ENCODE measurements at regions not wholly inside any gene's neighbourhood (a gene's known extent, or its start where the extent isn't known, plus 50 kb on each side); places are given as distances from the start of the nearest gene placed in this dataset.
A peak's percentile ranks its signal among the peaks of the same experiment; 100 is the strongest.

DNA sequence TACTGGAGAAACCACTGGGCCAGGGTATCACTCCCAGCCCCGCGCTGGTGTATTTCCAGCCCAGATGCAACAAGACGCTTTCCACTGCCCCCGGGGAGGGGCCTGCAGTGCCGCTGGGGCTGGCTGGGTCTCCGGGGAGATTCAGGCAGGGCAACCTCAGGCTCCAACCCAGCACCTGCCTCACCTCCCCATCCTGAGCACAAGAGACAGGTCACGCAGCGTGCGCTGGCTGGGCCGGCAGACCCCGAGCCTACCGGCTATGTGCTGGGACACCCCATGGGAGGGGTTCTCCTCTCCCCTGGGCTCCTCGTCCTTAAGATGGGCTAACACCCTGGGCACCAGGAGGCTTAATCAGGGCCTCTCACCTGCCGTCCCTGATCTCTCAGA, 80.9 kb downstream of the RFLNA start:
- DNase-seq (ENCODE audit: low read depth, low spot score): no peak
- intact Hi-C loops (cut with micrococcal nuclease; ENCODE audit: unreplicated experiment): no loop called here
- Histone ChIP-seq H3K4me1 (ENCODE audit: control insufficient read depth, insufficient read depth, low read length) (peaks cover 52% of the 10 kb centered on the region), H3K9me3 (ENCODE audit: control insufficient read depth, insufficient read depth, low read depth, low read length) (no peaks in the 10 kb centered on the region), H3K4me3 (ENCODE audit: low read depth in 2 of 2, low read length in 2 of 2) (no peak overlapping the region), H3K27ac (ENCODE audit: low read length) (no peak overlapping the region), H3K27me3 (ENCODE audit: control insufficient read depth, insufficient read depth, low read length) (no peaks in the 10 kb centered on the region), H3K36me3 (ENCODE audit: control insufficient read depth, insufficient read depth, low read length) (peaks cover 7% of the 10 kb centered on the region)
- in situ Hi-C loops (cut with HindIII; ENCODE audit: low pct_unique_long_range_greater_than_20kb, low sequenced_read_pairs): no loop called here
- ChIA-PET CTCF (no interaction called here), POLR2A (no interaction called here)
- ATAC-seq: no peak
- BruUV-seq (replicated peaks): TSS peak; percentile 31
- TF ChIP-seq, protein P1, sequence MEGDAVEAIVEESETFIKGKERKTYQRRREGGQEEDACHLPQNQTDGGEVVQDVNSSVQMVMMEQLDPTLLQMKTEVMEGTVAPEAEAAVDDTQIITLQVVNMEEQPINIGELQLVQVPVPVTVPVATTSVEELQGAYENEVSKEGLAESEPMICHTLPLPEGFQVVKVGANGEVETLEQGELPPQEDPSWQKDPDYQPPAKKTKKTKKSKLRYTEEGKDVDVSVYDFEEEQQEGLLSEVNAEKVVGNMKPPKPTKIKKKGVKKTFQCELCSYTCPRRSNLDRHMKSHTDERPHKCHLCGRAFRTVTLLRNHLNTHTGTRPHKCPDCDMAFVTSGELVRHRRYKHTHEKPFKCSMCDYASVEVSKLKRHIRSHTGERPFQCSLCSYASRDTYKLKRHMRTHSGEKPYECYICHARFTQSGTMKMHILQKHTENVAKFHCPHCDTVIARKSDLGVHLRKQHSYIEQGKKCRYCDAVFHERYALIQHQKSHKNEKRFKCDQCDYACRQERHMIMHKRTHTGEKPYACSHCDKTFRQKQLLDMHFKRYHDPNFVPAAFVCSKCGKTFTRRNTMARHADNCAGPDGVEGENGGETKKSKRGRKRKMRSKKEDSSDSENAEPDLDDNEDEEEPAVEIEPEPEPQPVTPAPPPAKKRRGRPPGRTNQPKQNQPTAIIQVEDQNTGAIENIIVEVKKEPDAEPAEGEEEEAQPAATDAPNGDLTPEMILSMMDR (IDR thresholded peaks at IDR 0.05): no peak
- TF ChIP-seq POLR2AphosphoS5 (IDR thresholded peaks at IDR 0.05; ENCODE audit: low read depth, low read length) (no peak; the same call in 1 of the 2 replicates), SIN3A (IDR thresholded peaks at IDR 0.05; ENCODE audit: borderline replicate concordance, insufficient read depth, low read depth, low read length) (no peak), TCF7L2 (IDR thresholded peaks at IDR 0.05; ENCODE audit: low read depth, low read length) (no peak)
- TF ChIP-seq, protein P2, sequence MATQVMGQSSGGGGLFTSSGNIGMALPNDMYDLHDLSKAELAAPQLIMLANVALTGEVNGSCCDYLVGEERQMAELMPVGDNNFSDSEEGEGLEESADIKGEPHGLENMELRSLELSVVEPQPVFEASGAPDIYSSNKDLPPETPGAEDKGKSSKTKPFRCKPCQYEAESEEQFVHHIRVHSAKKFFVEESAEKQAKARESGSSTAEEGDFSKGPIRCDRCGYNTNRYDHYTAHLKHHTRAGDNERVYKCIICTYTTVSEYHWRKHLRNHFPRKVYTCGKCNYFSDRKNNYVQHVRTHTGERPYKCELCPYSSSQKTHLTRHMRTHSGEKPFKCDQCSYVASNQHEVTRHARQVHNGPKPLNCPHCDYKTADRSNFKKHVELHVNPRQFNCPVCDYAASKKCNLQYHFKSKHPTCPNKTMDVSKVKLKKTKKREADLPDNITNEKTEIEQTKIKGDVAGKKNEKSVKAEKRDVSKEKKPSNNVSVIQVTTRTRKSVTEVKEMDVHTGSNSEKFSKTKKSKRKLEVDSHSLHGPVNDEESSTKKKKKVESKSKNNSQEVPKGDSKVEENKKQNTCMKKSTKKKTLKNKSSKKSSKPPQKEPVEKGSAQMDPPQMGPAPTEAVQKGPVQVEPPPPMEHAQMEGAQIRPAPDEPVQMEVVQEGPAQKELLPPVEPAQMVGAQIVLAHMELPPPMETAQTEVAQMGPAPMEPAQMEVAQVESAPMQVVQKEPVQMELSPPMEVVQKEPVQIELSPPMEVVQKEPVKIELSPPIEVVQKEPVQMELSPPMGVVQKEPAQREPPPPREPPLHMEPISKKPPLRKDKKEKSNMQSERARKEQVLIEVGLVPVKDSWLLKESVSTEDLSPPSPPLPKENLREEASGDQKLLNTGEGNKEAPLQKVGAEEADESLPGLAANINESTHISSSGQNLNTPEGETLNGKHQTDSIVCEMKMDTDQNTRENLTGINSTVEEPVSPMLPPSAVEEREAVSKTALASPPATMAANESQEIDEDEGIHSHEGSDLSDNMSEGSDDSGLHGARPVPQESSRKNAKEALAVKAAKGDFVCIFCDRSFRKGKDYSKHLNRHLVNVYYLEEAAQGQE (IDR thresholded peaks at IDR 0.05; ENCODE audit: insufficient read depth in 1 of 2, low read depth in 2 of 2, low read length in 1 of 2): no peak

DNA sequence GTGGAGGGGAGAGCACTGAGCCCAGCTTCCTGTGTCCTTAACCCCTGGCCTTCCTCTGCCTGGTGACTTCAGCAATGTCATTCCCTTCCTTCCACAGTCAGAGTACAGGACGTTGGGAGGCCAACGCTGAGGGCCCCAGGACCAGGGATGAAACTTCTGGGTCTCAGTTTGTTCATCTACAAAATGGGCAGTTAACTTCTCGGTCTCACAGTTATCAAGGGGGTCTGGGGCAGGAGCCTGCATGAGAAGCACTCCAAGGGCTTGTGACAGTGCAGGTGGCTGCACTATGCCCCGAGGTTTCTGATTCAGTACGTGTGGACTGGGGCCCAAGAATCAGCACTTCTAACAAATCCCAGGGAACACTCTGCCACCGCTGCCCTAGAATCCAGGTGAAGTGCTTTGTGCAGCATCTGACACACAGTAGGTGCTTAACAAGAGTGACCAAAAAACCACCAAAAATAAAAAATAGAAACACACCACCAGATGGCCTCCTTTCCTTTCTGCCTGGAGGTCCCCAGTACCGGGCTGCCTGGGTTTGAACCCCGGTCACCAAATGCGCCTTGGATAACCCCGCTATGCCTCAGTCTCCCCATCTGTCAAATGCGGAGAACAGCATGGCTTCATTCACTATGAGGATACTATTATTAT, 80.4 kb downstream of the RFLNA start:
- POLR2A ChIA-PET: no interaction called here
- peak overlapping the region; percentile 66; the same call in 1 of the 2 replicates for H3K27ac ChIP-seq (ENCODE audit: low read length)

More for the DNA sequence above, 80.4 kb downstream of the RFLNA start:
- no peak overlapping the region for H3K4me3 ChIP-seq (ENCODE audit: low read depth in 2 of 2, low read length in 2 of 2)
- in situ Hi-C loops (cut with HindIII; ENCODE audit: low pct_unique_long_range_greater_than_20kb, low sequenced_read_pairs): no loop called here
- H3K4me1 ChIP-seq (ENCODE audit: control insufficient read depth, insufficient read depth, low read length): peaks cover 52% of the 10 kb centered on the region
- TF ChIP-seq POLR2AphosphoS5 (IDR thresholded peaks at IDR 0.05; ENCODE audit: low read depth, low read length) (no peak; the same call in 1 of the 2 replicates), SIN3A (IDR thresholded peaks at IDR 0.05; ENCODE audit: borderline replicate concordance, insufficient read depth, low read depth, low read length) (no peak), TCF7L2 (IDR thresholded peaks at IDR 0.05; ENCODE audit: low read depth, low read length) (no peak)
- TF ChIP-seq, protein P2 (IDR thresholded peaks at IDR 0.05; ENCODE audit: insufficient read depth in 1 of 2, low read depth in 2 of 2, low read length in 1 of 2): no peak
- TF ChIP-seq, protein P1 (IDR thresholded peaks at IDR 0.05): peak; percentile 47; the same call in 1 of the 2 replicates
- H3K27me3 ChIP-seq (ENCODE audit: control insufficient read depth, insufficient read depth, low read length): no peaks in the 10 kb centered on the region
- DNase-seq (ENCODE audit: low read depth, low spot score) (no peak), ATAC-seq (no peak)
- intact Hi-C loops (cut with micrococcal nuclease; ENCODE audit: unreplicated experiment): no loop called here
- no peaks in the 10 kb centered on the region for H3K9me3 ChIP-seq (ENCODE audit: control insufficient read depth, insufficient read depth, low read depth, low read length)
- H3K36me3 ChIP-seq (ENCODE audit: control insufficient read depth, insufficient read depth, low read length): peaks cover 7% of the 10 kb centered on the region
- no TSS peak for BruUV-seq (replicated peaks)
- CTCF ChIA-PET: no interaction called here

Data from Panc1 (cell line).